Loucy (cell line): ENCODE measurements at regions not wholly inside any gene's neighbourhood (a gene's known extent, or its start where the extent isn't known, plus 50 kb on each side); places are given as distances from the start of the nearest gene placed in this dataset.

Source experiments
- H2AFZ ChIP-seq: fragments of 200-600 bp; sonication (generic); 2 replicates; pipeline ENCODE4 v1.6.0; 2016; ENCODE audit warnings: antibody characterized with exemption, mild to moderate bottlenecking, low read length, moderate library complexity
- H3F3A ChIP-seq: fragments of 200-600 bp; 2 replicates; pipeline ENCODE4 v1.6.0; 2016; ENCODE audit warnings: antibody characterized with exemption, low read depth, mild to moderate bottlenecking
- H3K27me3 ChIP-seq: fragments of 200-600 bp; sonication (generic); 2 replicates; pipeline ENCODE4 v1.6.1; 2014; ENCODE audit warnings: low read length, mild to moderate bottlenecking; ENCODE audit not compliant: insufficient read depth, poor library complexity, severe bottlenecking
- H3K36me3 ChIP-seq: fragments of 200-600 bp; sonication (generic); 2 replicates; pipeline ENCODE4 v1.6.1; 2016; ENCODE audit warnings: low read length; ENCODE audit not compliant: insufficient read depth
- H3K4me1 ChIP-seq: fragments of 200-600 bp; sonication (generic); 2 replicates; pipeline ENCODE4 v1.5.1; 2014; ENCODE audit warnings: low read length, mild to moderate bottlenecking; ENCODE audit not compliant: insufficient read depth, poor library complexity, severe bottlenecking
- H3K4me2 ChIP-seq: fragments of 200-600 bp; sonication (generic); 2 replicates; pipeline ENCODE4 v1.6.0; 2014; ENCODE audit warnings: antibody characterized with exemption, low read length, low read depth, mild to moderate bottlenecking; ENCODE audit not compliant: poor library complexity, severe bottlenecking
- H3K4me3 ChIP-seq: fragments of 200-600 bp; sonication (generic); 2 replicates; pipeline ENCODE4 v1.5.1; 2014; ENCODE audit warnings: low read length, mild to moderate bottlenecking, mixed read lengths; ENCODE audit not compliant: poor library complexity, severe bottlenecking
- H3K79me2 ChIP-seq: fragments of 200-600 bp; sonication (generic); 2 replicates; pipeline ENCODE4 v1.6.1; 2014; ENCODE audit warnings: low read length; ENCODE audit not compliant: insufficient read depth
- H3K9ac ChIP-seq: fragments of 200-600 bp; sonication (generic); 2 replicates; pipeline ENCODE4 v1.6.0; 2014; ENCODE audit warnings: mild to moderate bottlenecking, low read depth, low read length, moderate library complexity; ENCODE audit not compliant: poor library complexity, severe bottlenecking
- H3K9me2 ChIP-seq: fragments of 200-600 bp; sonication (generic); replicated peaks from 2 replicates; pipeline ENCODE4 v1.6.1; 2016; ENCODE audit warnings: low read depth, low read length, mixed read lengths
- H3K9me3 ChIP-seq: fragments of 200-600 bp; sonication (generic); 2 replicates; pipeline ENCODE4 v1.6.1; 2014; ENCODE audit warnings: mild to moderate bottlenecking, antibody characterized with exemption, low read length, low read depth; ENCODE audit not compliant: insufficient read depth
- H4K20me1 ChIP-seq: fragments of 200-600 bp; sonication (generic); 2 replicates; pipeline ENCODE4 v1.6.0; 2014; ENCODE audit warnings: antibody characterized with exemption, low read length, mild to moderate bottlenecking; ENCODE audit not compliant: insufficient read depth, poor library complexity, severe bottlenecking
- CTCF ChIP-seq: fragments of 200-600 bp; sonication (generic); conservative IDR thresholded peaks from 2 replicates; pipeline ENCODE4 v1.5.1; 2014; ENCODE audit warnings: mild to moderate bottlenecking, antibody characterized with exemption, low read length
- EZH2phosphoT487 ChIP-seq: fragments of 200-600 bp; IDR thresholded peaks from 2 replicates; pipeline ENCODE4 v1.6.1; 2018; ENCODE audit warnings: antibody characterized with exemption, mild to moderate bottlenecking, moderate library complexity, borderline replicate concordance

DNA sequence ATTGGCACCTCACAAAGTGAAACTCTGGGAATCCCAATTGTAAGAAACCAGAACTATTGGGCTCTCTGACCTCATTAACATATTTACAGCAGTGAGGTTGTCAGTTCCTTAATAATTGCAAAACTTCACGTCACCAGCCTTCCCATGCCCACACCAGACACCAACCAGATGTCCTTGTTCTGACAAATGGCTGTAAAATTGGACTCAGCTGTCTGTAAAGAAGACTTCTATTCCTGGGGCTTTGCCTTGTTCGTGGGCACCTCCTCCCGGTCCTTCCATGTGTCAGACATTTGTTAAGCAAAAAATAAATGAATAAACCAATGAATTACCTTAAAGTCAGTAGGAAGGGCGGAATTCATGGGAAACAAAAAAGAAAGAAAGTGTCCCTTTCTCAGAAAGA is 284.3 kb upstream of the CDH11 start:
- Histone ChIP-seq H3K36me3 (no peaks in the 10 kb centered on the region), H3K4me1 (no peaks in the 10 kb centered on the region), H3K9me2 (no peaks in the 10 kb centered on the region), H4K20me1 (no peaks in the 10 kb centered on the region), H3K4me2 (no peak overlapping the region), H2AFZ (no peak overlapping the region), H3K4me3 (no peak overlapping the region), H3K9me3 (no peaks in the 10 kb centered on the region), H3K27me3 (no peaks in the 10 kb centered on the region), H3K9ac (no peak overlapping the region), H3F3A (no peaks in the 10 kb centered on the region), H3K79me2 (no peaks in the 10 kb centered on the region)
- TF ChIP-seq CTCF: no peak
- TF ChIP-seq EZH2phosphoT487: no peak

- Histone ChIP-seq H3K9me2 (no peaks in the 10 kb centered on the region), H3K4me1 (no peaks in the 10 kb centered on the region), H3F3A (no peaks in the 10 kb centered on the region), H3K9ac (no peak overlapping the region), H3K4me3 (no peak overlapping the region), H3K9me3 (no peaks in the 10 kb centered on the region), H3K4me2 (no peak overlapping the region), H4K20me1 (no peaks in the 10 kb centered on the region), H2AFZ (no peak overlapping the region), H3K36me3 (no peaks in the 10 kb centered on the region), H3K79me2 (no peaks in the 10 kb centered on the region), H3K27me3 (no peaks in the 10 kb centered on the region)
- TF ChIP-seq EZH2phosphoT487 (no peak), CTCF (no peak)
Observed at GRCh38 chr16:65394281-65394680, 272.4 kb upstream of the CDH11 start.

GRCh38 chr16:65392806-65393565 is 271.1 kb upstream of the CDH11 start:
- no peak overlapping the region for H3K9ac ChIP-seq
- H4K20me1 ChIP-seq: no peaks in the 10 kb centered on the region
- H3F3A ChIP-seq: no peaks in the 10 kb centered on the region
- no peak overlapping the region for H3K4me3 ChIP-seq
- H3K4me1 ChIP-seq: no peaks in the 10 kb centered on the region
- H3K9me3 ChIP-seq: no peaks in the 10 kb centered on the region
- H2AFZ ChIP-seq: no peak overlapping the region
- H3K36me3 ChIP-seq: no peaks in the 10 kb centered on the region
- no peaks in the 10 kb centered on the region for H3K9me2 ChIP-seq
- no peak overlapping the region for H3K4me2 ChIP-seq
- H3K79me2 ChIP-seq: no peaks in the 10 kb centered on the region
- no peak for TF ChIP-seq CTCF
- TF ChIP-seq EZH2phosphoT487: no peak
- no peaks in the 10 kb centered on the region for H3K27me3 ChIP-seq
